Stimulated activated CD4-positive, alpha-beta T cell treated with anti-CD3 and anti-CD28 coated beads, Interleukin-4, amount 100 ng/mL, for 4 hours (primary cell): ENCODE measurements at regions not wholly inside any gene's neighbourhood (a gene's known extent, or its start where the extent isn't known, plus 50 kb on each side); places are given as distances from the start of the nearest gene placed in this dataset.

Experiments used
- DNase-seq, 2 experiments: peaks; one replicate each; pipeline ENCODE4 v3.0.0-alpha.2; 2020

- no peak for DNase-seq
Measured at GRCh38 chr13:108156749-108157148, 58.6 kb downstream of the LIG4 start.

- peak; percentile 29 to 43 for DNase-seq
Measured at GRCh38 chr13:108155185-108156106, 59.9 kb downstream of the LIG4 start.

GRCh38 chr13:108154421-108154858 is 60.9 kb downstream of the LIG4 start:
- no peak for DNase-seq

GRCh38 chr13:108146642-108147041 is 68.7 kb downstream of the LIG4 start:
- no peak for DNase-seq

- no peak for DNase-seq
Measured at GRCh38 chr13:108142702-108143436, 72.5 kb downstream of the LIG4 start.

GRCh38 chr13:108137176-108137575 is 78.2 kb downstream of the LIG4 start:
- no peak for DNase-seq

- no peak for DNase-seq
Measured at GRCh38 chr13:108127406-108127805, 87.9 kb downstream of the LIG4 start.

- DNase-seq = no peak
Measured at GRCh38 chr13:108126056-108126455, 89.3 kb downstream of the LIG4 start.

GRCh38 chr13:108121406-108121805 is 93.9 kb downstream of the LIG4 start:
- no peak for DNase-seq

GRCh38 chr13:108120856-108121255 is 94.5 kb downstream of the LIG4 start:
- no peak for DNase-seq

- no peak for DNase-seq
Measured at GRCh38 chr13:108120302-108120701, 95.0 kb downstream of the LIG4 start.

- DNase-seq = no peak
Measured at GRCh38 chr13:108115738-108116137, 99.6 kb downstream of the LIG4 start.

- no peak for DNase-seq
Measured at GRCh38 chr13:108113407-108113806, 101.9 kb downstream of the LIG4 start.

- DNase-seq = no peak
Measured at GRCh38 chr13:108104736-108105135, 110.6 kb downstream of the LIG4 start.

- DNase-seq = no peak
Measured at GRCh38 chr13:108102771-108103170, 112.6 kb downstream of the LIG4 start.

GRCh38 chr13:108096301-108096915 is 118.9 kb downstream of the LIG4 start:
- no peak for DNase-seq

GRCh38 chr13:108095036-108095435 is 120.3 kb downstream of the LIG4 start:
- no peak for DNase-seq

GRCh38 chr13:108093616-108094015 is 121.7 kb downstream of the LIG4 start:
- DNase-seq = no peak

GRCh38 chr13:108087810-108088209 is 127.5 kb downstream of the LIG4 start:
- no peak for DNase-seq

GRCh38 chr13:108086678-108087077 is 128.7 kb downstream of the LIG4 start:
- no peak for DNase-seq

GRCh38 chr13:108084840-108085239 is 130.5 kb downstream of the LIG4 start:
- no peak for DNase-seq

GRCh38 chr13:108083056-108083455 is 132.3 kb downstream of the LIG4 start:
- no peak for DNase-seq

GRCh38 chr13:108082481-108082880 is 132.9 kb downstream of the LIG4 start:
- DNase-seq = no peak

GRCh38 chr13:108077284-108077683 is 138.1 kb downstream of the LIG4 start:
- DNase-seq = no peak
